HT-29 (cell line): ENCODE measurements at regions not wholly inside any gene's neighbourhood (a gene's known extent, or its start where the extent isn't known, plus 50 kb on each side); places are given as distances from the start of the nearest gene placed in this dataset.
A peak's percentile ranks its signal among the peaks of the same experiment; 100 is the strongest.
"Not testable (repeated sequence)": the region's sequence is repeated elsewhere in the genome, so short reads cannot be mapped to it uniquely, and the experiment has no call there.

Experiments used
- DNase-seq: peaks from one replicate; pipeline ENCODE4 v3.0.0-alpha.2; 2015; ENCODE audit warnings: low spot score

DNA sequence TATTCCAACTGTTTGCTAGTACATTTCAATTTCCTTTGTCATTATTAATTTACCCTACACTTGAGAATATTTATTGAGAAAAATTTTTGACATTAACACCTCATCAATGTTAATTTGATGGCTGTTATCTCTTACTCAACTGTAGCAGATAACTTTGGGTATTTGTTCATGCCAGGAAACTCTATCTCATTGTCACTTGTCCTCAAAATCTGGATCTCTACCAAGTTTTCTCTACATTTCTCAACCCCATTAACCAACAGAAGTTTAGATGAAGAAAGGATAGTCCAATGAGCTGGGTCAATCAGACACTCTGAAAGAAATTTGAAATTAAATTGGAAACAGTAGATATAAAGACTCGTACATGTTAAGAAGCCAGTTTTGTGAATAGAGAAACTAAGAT lies 395.3 kb downstream of the TUSC1 start:
- no peak for DNase-seq

DNA sequence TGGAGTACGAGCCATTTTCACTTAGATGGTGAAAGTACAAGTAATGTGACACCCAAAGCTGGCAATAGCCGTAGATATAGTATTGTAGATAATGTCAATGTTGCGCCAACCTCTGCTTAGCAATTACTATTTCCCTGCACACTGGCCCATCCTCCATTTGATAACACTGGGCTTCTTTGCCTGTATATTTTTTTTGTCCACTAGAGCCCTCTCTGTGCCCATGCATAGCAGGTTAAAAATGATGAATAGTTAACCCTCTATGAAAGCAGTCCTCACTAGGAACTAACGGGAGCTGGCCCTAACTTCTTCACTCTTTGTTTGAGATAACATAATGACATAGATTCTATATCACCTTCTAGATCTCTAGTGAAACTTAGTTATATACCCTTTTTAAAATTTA lies 416.8 kb downstream of the TUSC1 start:
- peak; percentile 9 for DNase-seq

DNA sequence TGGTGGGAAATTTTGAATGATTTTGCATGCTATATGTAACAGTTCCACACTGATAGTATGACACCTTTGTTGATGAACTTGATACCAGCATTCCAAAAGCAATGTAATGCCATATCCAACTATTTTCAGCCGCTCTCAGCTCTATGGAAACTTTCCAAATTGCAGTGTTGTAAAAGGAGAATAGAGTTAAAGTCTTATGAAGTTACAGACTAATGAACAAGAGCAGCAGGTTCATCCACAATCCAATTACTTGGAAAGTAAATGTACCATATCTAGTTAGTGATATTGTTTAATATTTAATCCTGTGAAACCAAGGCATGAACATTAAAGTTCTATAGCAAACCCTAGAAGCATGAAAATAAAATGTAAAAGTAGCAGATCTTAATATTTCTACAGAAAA lies 418.2 kb downstream of the TUSC1 start:
- no peak for DNase-seq

GRCh38 chr9:25255216-25255615 lies 423.0 kb downstream of the TUSC1 start:
- DNase-seq = no peak

DNA sequence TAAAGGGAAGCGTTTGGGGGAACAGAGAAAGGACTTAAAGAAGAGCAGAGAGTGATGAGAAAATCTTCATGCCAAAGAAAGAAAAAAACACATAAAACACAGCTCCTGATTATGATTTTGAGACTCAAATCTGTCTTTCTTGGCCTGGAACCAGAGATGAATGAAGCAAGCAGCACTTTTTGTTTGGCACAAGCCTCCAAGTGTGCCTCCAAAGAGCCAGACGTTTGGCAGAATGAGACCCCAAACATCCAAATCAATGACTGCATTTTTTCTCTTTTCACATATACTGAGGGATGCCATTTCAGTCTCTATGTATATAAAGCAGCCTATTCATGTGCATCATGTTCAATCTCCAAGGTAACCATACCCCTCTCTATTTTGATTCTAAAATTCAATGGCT lies 424.2 kb downstream of the TUSC1 start:
- DNase-seq = no peak

DNA sequence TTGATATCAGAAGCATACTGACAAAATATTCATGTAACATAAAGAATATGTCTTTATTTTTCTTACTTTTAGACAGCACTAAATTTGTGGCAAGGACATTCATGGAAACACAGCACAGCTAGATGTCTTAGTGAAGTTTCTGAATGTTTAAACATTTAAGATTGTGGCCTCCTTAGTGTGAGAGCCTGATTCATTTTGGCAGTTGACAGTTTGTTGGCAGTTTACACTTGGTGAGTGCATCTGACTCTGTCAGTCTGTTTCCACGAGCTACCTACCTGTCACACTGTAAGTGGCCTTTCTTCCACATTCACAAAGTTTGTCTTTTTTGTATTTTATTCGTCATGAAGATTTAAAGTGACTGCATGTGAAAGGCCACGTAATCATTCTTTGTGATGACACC lies 436.8 kb downstream of the TUSC1 start:
- DNase-seq = no peak

- DNase-seq = no peak
These were observed 451.1 kb downstream of the TUSC1 start for GRCh38 chr9:25226901-25227686.

DNA sequence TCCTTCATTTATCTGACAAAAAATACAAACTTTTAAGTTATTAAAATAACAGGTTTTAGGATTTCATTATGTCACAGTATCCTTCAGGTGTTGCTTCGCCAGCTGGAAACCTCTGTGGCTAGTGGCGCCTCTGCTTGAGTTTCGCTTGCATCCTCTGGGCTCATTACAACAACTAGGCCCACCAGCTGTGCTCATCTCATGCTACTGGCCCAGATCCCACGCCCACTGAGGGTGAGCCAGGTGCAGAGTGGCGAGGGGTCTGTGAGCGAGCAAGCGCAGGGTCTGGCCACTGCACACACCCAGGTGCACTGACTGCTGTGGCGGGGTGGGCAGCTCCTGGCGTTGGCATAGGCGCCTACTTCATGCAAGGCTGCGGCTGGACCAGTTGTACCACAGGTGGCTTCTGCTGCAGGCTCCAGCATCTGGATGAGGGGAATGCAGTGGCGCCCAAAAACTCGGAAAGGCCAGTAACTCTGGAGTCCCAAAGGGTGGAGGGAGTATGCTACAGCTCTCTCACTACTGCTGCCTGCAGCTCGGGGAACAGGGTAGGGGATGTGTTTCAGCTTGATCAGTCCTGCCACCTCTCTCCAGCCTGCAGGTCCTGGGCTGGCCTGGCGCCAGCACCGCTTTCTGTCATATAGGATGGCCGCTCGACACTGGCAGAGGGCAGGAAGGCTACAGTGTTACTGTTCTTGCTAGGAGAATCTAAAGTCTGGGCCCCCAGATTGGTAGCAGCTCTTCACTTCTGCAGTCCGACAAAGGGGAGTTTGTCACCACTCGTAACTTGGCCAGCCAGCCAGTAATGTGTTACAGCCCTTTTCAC lies 452.1 kb downstream of the TUSC1 start:
- no peak for DNase-seq

DNA sequence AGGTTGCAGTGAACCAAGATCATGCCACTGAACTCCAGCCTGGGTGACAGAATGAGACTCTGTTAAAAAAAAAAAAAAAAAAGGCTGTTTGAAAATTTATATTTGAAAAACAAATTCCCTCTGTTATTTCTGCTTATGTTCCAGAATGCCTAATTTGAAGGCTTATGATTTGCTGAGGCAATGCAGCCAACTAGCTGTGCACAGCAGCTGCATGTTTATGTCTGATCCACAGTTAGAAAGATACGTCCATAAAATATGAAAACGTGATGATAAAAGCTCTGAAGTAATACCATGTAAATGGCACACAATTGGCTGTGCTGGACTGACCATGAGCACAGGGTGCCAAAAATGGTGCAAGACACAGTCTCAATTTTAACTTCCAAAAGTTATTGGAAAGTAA lies 453.2 kb downstream of the TUSC1 start:
- DNase-seq = no peak

DNA sequence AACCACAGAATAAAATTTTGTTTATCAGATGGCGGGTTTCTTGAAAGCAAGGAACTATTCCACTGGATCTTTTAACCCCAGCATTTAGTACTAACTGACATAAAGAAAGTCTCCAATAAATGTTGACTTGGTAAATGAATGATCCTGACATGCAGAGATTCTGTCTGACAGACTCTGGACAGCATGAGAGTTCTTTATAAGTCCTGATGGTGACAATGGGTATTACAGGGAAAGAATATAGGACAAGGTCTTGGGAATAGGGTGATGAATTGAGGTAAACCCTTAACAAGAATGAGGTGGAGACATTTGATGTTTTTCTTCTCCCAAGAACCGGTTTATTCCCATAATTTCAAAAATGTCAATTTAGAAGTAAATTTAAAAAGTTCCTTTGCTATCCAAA lies 453.9 kb downstream of the TUSC1 start:
- peak; percentile 25 for DNase-seq

DNA sequence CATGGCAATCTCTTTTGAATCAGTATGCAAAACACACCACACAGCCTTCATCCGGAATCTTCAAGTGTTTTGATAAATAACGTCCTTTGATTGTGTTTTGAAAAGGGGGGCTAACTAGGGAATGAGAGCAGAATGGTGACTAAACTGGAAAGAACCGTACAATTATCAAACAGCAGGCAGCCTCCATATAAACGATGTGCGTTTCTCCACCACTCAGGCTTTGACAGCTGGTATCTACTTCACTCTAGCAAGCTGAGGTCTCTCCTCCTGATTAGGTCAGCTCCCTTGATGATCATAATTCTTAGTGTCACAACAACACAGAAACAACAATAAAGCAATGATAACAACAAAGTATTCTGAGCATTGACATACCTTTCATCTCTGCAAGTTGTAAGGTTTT lies 465.9 kb downstream of the TUSC1 start:
- DNase-seq = no peak

DNA sequence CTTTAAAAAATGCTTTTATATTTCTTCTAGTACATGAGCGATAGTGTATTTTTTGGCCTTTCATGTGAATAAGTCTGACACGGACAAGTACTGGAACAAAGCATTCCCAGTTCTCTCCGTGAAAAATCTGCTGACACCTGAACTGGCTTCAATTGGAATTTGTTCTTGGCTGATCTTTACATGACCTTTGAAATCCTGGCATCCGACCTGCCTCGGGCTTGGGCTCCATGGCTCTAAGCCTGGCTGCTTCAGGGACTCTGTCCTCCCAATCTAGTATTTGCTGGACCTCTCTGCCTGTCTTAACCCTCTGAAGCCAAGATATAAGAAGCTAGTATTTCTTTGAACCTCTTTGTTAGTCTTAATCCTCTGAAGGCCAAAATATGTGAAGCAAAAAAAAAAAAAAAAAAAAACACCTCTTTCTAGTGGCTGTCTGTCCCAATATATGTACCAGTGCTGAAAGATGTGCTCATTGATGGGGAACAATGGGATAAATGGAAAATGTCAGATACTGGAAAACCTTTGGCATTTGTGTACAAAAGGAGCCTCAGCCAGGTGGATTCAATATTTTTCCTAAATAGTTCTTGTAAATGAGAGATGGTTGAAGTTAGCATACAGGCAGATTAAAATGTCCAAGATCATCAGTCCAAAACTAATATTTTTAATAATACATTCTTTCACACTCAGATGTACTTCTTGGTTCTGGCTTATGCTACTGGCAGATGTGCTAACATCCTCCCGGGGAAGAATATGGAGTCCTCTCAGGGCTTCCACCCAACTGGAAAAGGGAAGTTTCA lies 470.6 kb downstream of the TUSC1 start:
- no peak for DNase-seq

- DNase-seq = no peak
These were observed 472.2 kb downstream of the TUSC1 start for GRCh38 chr9:25206027-25206426.

DNA sequence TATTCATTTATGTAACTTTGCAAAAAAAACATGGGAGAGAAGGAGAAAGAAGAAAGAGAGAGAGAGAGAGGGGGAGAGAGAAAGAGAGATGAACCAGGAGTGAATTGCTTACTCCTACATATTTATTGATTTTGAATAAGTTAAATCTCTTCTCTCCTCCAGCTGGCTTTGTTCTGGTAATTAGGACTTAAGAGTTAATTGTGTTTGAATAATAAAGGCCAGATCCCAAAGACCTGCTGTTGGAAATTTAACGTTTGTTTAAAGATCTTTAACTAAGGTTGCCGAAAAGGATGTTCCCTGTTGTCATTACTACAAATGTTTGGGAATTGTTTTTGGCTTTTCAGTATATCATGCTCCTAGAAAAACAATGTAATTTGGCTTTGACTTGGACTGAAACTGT lies 473.0 kb downstream of the TUSC1 start:
- DNase-seq = no peak

- DNase-seq = no peak
These were observed 500.4 kb downstream of the TUSC1 start for GRCh38 chr9:25177858-25178257.

DNA sequence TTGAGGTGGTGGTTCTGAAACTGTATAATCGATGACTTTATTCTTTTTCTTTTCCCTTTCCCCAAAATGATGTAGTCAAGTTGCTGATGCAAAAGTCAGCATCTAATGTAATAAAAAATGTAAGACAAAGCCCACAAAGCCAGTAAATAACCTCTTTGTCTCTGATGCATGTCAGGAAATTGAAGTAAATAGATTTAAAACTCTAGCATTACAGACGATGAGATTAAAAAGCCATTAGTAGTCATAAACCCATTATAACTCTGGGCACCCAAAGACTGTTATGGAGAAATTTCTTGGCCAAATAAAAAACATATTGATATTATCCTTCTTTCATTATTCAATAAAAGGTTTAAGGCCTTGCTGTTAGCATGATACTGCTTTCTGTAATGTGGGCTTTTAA lies 548.7 kb downstream of the TUSC1 start:
- DNase-seq = no peak

DNA sequence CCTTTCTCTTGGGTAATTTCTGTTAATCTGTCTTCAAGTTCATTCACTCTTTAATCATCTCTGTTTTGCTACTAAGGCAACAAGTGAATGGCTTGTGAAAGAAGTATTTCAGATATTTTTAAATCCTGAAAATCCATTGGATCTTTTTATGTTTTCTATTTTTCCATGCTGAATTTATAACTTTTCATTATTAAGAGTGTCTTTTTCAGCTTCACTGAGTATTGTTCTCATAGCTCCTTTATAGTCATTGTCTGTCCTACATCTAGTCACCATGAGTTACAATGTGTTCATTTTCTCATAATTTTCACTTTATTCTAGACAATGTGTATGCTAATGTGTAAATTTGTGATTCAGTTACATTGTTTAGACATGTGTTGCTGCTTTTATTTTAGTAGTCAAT lies 556.4 kb downstream of the TUSC1 start:
- no peak for DNase-seq

DNA sequence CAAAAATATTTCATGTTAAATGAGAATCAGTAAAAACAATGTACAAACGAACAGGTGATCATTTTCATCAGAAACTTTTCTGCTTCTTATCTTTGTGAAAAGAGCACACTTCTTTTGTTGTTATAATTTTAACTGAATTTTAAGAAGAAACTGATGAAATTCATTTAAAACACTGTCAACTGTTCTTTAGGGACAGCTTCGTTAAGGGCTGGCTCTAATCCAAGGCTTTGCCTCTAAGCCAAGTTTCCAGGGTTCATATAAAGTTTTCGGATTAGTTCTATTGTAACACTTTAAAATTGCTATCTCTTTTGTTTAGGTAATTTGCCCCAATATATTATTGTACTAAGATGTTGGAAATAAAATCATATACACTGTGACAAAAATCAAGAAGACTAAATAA lies 559.2 kb downstream of the TUSC1 start:
- DNase-seq = no peak

GRCh38 chr9:25117791-25118190 lies 560.5 kb downstream of the TUSC1 start:
- DNase-seq = no peak

GRCh38 chr9:25102204-25102603 lies 556.5 kb upstream of the IZUMO3 start:
- DNase-seq = not testable (repeated sequence)

- no peak for DNase-seq
These were observed 548.8 kb upstream of the IZUMO3 start for GRCh38 chr9:25094518-25094917.

DNA sequence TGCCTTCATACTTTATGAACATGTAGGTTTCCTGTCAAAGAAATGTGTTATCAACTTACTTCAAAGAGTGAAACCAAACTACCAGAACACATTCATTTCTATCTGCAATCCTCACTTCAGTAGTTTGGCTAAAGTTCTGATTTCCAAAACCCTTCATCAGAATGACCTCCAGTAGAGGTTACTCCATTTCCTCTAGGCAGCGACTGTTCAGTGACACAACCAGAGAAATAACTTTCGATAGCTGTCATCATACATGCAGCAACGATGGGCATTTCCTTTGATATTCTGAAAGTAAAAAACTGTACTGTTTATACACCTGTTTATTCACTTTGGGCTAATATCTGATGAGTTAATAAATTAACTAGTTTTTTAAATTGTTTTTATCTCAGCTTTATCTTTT lies 532.5 kb upstream of the IZUMO3 start:
- no peak for DNase-seq
